Spleen (tissue), 7 donors: ENCODE measurements at regions not wholly inside any gene's neighbourhood (a gene's known extent, or its start where the extent isn't known, plus 50 kb on each side); places are given as distances from the start of the nearest gene placed in this dataset.
"Not testable (repeated sequence)": the region's sequence is repeated elsewhere in the genome, so short reads cannot be mapped to it uniquely, and the experiment has no call there.

Experiments used
- CTCF ChIP-seq, 11 experiments: fragments of 200-600 bp in 7 of 11; fragments of 450-650 bp in 4 of 11; sonication (generic) in 4 of 11; IDR thresholded peaks in 8 of 11; conservative IDR thresholded peaks in 3 of 11; 1 replicate in 7 of 11; 2 replicates in 4 of 11; pipeline versions ENCODE4 v1.4.0 to v1.8.0; 2016 to 2021; ENCODE audit warnings: antibody characterized with exemption in 11 of 11, inconsistent platforms in 4 of 11, mild to moderate bottlenecking in 1 of 11
- POLR2A ChIP-seq, 3 donors: fragments of 450-650 bp; IDR thresholded peaks; one replicate each; pipeline ENCODE4 v1.5.1; 2017; ENCODE audit warnings: antibody characterized with exemption in 3 of 3, mild to moderate bottlenecking in 1 of 3
- donor health status: DM: no; HTN: no; CAD: no; lungs with moderate emphysema.
- donor health status: DM: no; HTN: no; CAD: no.
- donor health status: DM: no; HTN: no; CAD: no.

- TF ChIP-seq CTCF (IDR thresholded peaks at IDR 0.05 in 8 of 11, conservative IDR thresholded peaks at IDR 0.05 in 3 of 11); POLR2A (IDR thresholded peaks at IDR 0.05): not testable (repeated sequence)
Measured at GRCh38 chr9:67423049-67423728, 430.8 kb upstream of the SPATA31A3 start.
